ENCODE measurements at regions not wholly inside any gene's neighbourhood (a gene's known extent, or its start where the extent isn't known, plus 50 kb on each side); places are given as distances from the start of the nearest gene placed in this dataset.
A peak's percentile ranks its signal among the peaks of the same experiment; 100 is the strongest.

DNA sequence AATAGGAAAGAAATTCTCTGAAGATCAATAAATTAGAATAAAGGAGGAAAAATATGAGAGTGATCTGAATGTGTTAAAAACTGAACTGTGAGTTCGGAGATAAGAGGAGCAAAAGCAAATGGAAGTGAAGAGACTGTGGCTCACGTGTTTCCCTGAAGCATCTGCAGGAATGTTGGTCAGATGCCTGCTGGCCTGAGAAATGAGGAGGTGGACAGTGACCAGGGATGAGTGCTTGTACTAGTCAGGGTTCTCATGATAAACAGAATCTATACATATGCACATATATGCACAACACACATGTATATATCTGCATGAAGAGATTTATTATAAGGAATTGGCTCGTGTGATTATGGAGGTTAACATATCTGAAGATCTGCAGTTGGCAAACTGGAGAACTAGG lies 103.4 kb upstream of the TIAM1 start:
- H3K9me3 Mint-ChIP-seq (ENCODE audit: low read depth) = no peaks in the 10 kb centered on the region
- no peaks in the 10 kb centered on the region for H3K27me3 Mint-ChIP-seq
- peaks cover 4% of the 10 kb centered on the region for H3K4me1 Mint-ChIP-seq (ENCODE audit: low read depth)
- H3K4me3 Mint-ChIP-seq (ENCODE audit: low read depth) = no peak overlapping the region
- no peak for DNase-seq (ENCODE audit: low spot score, unreplicated experiment)
- H3K27ac Mint-ChIP-seq = no peak overlapping the region
- peaks cover 3% of the 10 kb centered on the region for H3K36me3 Mint-ChIP-seq (ENCODE audit: insufficient read depth)
- TF ChIP-seq, protein P1, sequence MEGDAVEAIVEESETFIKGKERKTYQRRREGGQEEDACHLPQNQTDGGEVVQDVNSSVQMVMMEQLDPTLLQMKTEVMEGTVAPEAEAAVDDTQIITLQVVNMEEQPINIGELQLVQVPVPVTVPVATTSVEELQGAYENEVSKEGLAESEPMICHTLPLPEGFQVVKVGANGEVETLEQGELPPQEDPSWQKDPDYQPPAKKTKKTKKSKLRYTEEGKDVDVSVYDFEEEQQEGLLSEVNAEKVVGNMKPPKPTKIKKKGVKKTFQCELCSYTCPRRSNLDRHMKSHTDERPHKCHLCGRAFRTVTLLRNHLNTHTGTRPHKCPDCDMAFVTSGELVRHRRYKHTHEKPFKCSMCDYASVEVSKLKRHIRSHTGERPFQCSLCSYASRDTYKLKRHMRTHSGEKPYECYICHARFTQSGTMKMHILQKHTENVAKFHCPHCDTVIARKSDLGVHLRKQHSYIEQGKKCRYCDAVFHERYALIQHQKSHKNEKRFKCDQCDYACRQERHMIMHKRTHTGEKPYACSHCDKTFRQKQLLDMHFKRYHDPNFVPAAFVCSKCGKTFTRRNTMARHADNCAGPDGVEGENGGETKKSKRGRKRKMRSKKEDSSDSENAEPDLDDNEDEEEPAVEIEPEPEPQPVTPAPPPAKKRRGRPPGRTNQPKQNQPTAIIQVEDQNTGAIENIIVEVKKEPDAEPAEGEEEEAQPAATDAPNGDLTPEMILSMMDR (IDR thresholded peaks at IDR 0.05; ENCODE audit: unreplicated experiment) = no peak

DNA sequence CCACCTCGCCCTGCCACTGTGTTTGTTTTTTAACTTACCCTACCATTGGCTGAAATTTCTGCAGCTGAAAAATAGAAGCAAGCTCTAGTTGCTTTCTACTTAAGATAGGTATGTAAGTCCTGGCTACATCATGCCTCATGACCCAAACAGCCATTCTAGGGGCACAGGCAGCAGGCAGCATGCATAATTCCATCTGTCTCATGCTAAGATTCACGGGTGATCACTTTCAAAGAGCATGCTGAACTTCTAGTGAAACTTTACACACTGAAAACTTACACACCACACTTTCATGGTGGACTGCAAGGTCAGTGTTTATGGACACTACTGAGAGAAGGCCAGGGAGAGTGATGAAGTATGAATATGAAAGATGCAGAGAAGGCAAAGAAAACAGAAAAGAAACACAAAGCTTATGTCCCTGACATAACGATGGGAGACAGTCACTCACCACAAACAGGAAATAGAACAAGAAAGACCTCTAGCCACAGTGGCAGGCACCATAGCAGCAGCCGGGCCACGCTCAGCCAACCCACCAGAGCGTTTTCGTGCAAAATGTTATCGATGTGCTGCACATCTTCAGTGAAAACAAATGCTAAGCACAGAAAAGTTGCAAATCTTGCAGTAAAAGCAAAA lies 102.3 kb upstream of the TIAM1 start:
- Mint-ChIP-seq H3K27ac (peak overlapping the region; percentile 24), H3K4me1 (ENCODE audit: low read depth) (peaks cover 4% of the 10 kb centered on the region), H3K36me3 (ENCODE audit: insufficient read depth) (peaks cover 3% of the 10 kb centered on the region), H3K9me3 (ENCODE audit: low read depth) (no peaks in the 10 kb centered on the region), H3K27me3 (no peaks in the 10 kb centered on the region), H3K4me3 (ENCODE audit: low read depth) (no peak overlapping the region)
- DNase-seq (ENCODE audit: low spot score, unreplicated experiment) = no peak
- TF ChIP-seq, protein P1 (IDR thresholded peaks at IDR 0.05; ENCODE audit: unreplicated experiment) = no peak

DNA sequence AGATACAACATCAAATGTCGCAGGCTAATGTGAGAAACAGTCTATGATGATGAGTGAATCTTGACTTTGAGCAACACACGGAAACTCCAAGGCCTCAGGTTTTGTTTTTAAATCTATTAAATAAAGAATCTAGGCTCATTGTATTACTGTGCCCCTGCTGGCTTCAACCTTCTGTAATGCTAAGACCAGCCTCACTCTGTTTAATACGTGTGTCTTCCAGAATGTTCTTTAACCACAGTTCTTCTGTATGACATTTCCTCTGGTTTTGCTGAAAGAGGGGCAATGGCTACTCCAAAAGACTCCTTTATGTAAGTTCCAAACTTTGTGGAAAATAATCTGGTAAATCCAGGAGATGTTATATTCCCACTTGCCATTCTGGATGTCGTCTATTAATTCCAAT lies 101.1 kb upstream of the TIAM1 start:
- peaks cover under 1% of the 10 kb centered on the region for H3K4me1 Mint-ChIP-seq (ENCODE audit: low read depth)
- H3K36me3 Mint-ChIP-seq (ENCODE audit: insufficient read depth) = peaks cover 2% of the 10 kb centered on the region
- no peaks in the 10 kb centered on the region for H3K27me3 Mint-ChIP-seq
- TF ChIP-seq, protein P1 (IDR thresholded peaks at IDR 0.05; ENCODE audit: unreplicated experiment) = no peak
- H3K4me3 Mint-ChIP-seq (ENCODE audit: low read depth) = no peak overlapping the region
- no peak overlapping the region for H3K27ac Mint-ChIP-seq
- no peaks in the 10 kb centered on the region for H3K9me3 Mint-ChIP-seq (ENCODE audit: low read depth)
- DNase-seq (ENCODE audit: low spot score, unreplicated experiment) = no peak

DNA sequence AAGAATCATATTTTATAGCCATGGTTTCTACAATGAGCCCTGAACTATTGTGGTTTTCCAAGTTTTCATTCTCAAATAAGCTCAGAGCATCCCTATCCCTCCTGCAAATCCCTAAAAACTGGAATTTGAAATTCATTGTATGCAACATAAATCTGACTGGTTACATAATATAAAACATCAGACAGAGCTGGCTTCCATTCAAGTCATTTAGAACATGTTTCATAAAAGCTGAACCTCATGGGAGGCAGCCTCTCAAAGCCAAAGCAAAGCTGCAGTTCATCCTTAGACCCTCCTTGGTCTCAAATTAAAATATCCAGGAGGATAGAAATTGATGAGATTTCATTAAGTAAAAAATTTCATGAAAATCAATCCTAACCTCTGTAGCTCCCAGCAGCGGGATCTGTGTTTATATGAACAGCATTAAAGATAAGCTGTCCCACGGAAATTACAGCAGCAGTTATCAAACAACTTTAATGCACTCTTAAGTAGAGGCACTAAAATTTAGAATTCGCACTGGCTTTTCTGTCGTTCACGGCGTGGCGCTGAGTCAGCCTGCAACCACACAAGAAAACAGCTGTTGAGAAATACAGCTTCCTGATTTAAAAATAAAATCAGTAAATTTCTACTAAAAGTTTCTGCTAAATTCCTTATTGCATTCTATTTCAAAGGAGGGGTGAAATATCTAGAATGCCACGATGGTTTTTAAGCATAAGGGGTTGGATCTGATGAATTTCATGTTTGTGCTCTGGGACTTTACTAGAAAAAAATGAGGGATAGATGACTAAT lies 99.9 kb upstream of the TIAM1 start:
- Mint-ChIP-seq H3K36me3 (ENCODE audit: insufficient read depth) (peaks cover 2% of the 10 kb centered on the region), H3K4me1 (ENCODE audit: low read depth) (no peaks in the 10 kb centered on the region), H3K9me3 (ENCODE audit: low read depth) (no peaks in the 10 kb centered on the region), H3K27ac (no peak overlapping the region), H3K27me3 (no peaks in the 10 kb centered on the region), H3K4me3 (ENCODE audit: low read depth) (no peak overlapping the region)
- DNase-seq (ENCODE audit: low spot score, unreplicated experiment) = no peak
- TF ChIP-seq, protein P1 (IDR thresholded peaks at IDR 0.05; ENCODE audit: unreplicated experiment) = no peak

DNA sequence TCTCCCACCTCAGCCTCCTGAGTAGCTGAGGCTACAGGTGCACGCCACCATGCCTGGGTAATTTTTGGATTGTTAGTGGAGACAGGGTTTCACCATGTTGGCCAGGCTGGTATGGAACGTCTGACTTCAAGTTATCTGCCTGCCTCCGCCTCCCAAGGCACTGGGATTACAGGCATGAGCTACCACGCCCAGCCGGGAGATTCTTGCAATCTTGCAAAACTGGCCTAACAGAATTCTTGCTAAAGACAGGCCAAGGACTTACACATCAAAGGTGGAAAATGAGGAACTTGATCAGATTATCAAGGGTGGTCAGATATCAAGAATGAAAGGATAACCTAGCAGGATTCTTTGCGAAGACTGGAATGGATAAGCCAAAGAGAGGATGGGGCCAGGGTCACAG lies 98.3 kb upstream of the TIAM1 start:
- no peaks in the 10 kb centered on the region for H3K27me3 Mint-ChIP-seq
- peaks cover under 1% of the 10 kb centered on the region for H3K36me3 Mint-ChIP-seq (ENCODE audit: insufficient read depth)
- no peak for DNase-seq (ENCODE audit: low spot score, unreplicated experiment)
- no peak overlapping the region for H3K4me3 Mint-ChIP-seq (ENCODE audit: low read depth)
- H3K27ac Mint-ChIP-seq = no peak overlapping the region
- no peaks in the 10 kb centered on the region for H3K9me3 Mint-ChIP-seq (ENCODE audit: low read depth)
- H3K4me1 Mint-ChIP-seq (ENCODE audit: low read depth) = no peaks in the 10 kb centered on the region
- TF ChIP-seq, protein P1 (IDR thresholded peaks at IDR 0.05; ENCODE audit: unreplicated experiment) = no peak

Data from progenitor cell of endocrine pancreas (in vitro differentiated cells).